ENCODE measurements at regions not wholly inside any gene's neighbourhood (a gene's known extent, or its start where the extent isn't known, plus 50 kb on each side); places are given as distances from the start of the nearest gene placed in this dataset.

DNA sequence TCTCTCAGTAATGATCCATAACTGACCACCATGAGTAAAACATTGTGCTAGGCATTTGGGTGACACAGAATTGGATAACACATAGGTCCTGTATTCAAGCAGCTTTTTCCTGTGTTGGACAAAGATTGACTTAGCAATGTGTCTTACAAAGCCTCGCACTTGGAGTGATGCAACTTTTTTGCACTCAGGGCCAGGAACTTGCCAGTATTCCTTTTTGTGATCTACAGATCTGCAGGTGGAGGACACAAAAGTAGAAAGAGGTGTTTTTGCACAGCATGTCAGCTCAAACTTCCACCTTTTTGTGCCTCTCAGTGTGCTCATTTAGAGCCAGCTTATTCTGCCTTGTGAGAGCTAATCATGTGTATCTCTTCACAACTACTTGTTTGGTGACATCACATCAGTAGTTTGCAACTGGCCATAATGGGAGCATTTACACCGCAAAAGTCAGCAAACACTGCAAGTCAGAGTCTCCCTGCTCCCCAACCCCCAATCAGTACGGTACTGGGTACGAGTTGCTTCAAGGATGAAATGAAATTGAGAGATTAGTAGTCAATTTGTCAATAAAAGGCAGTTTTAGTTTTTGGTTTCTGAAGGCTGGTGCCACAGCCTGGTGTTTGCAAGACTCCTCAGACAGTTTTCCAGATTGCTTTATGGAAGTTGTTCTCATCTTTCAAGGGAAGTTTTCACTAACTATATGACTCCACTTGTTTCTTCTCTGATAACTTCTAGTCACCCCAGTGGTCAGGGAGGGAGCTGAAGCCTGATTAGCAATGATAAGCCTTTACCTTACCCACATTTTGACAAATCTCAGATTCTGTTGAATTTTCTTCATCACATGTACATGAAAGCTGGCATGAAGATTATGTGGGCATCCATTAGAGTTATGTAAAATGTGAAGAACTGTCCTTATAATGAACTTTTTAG lies 149.1 kb downstream of the PDCD6IP start:
- TF ChIP-seq, protein P1, sequence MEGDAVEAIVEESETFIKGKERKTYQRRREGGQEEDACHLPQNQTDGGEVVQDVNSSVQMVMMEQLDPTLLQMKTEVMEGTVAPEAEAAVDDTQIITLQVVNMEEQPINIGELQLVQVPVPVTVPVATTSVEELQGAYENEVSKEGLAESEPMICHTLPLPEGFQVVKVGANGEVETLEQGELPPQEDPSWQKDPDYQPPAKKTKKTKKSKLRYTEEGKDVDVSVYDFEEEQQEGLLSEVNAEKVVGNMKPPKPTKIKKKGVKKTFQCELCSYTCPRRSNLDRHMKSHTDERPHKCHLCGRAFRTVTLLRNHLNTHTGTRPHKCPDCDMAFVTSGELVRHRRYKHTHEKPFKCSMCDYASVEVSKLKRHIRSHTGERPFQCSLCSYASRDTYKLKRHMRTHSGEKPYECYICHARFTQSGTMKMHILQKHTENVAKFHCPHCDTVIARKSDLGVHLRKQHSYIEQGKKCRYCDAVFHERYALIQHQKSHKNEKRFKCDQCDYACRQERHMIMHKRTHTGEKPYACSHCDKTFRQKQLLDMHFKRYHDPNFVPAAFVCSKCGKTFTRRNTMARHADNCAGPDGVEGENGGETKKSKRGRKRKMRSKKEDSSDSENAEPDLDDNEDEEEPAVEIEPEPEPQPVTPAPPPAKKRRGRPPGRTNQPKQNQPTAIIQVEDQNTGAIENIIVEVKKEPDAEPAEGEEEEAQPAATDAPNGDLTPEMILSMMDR (IDR thresholded peaks at IDR 0.05): no peak
- Mint-ChIP-seq H3K9me3 (no peaks in the 10 kb centered on the region), H3K27me3 (no peaks in the 10 kb centered on the region), H3K4me3 (no peak overlapping the region), H3K27ac (no peak overlapping the region), H3K4me1 (no peaks in the 10 kb centered on the region), H3K36me3 (ENCODE audit: low read depth) (no peaks in the 10 kb centered on the region)
- CTCF ChIA-PET: no interaction called here
- ATAC-seq (ENCODE audit: low read depth) (no peak), DNase-seq (no peak)
- intact Hi-C loops (cut with micrococcal nuclease): no loop called here
- POLR2A ChIA-PET: no interaction called here

DNA sequence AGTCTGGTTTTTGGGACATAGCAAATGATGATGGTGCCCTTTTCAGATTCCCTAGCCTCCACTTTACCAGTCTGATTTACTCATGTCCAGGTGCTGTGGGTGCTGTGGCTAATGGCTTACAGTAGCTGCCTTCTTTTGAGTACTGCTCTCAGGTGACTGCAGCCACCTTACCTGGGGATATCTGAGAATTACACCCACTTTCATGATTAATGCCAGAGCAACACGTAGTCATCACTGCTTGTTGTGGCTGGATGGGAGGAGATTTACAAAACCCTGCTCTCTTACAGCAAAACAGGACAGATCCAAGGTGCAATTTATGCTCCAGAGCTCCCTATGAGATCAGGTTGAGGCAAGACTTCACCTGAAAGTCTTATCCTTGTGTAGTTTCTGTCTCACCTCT lies 150.6 kb downstream of the PDCD6IP start:
- ChIA-PET CTCF (no interaction called here), POLR2A (no interaction called here)
- no peaks in the 10 kb centered on the region for H3K4me1 Mint-ChIP-seq
- H3K4me3 Mint-ChIP-seq: no peak overlapping the region
- H3K27me3 Mint-ChIP-seq: no peaks in the 10 kb centered on the region
- TF ChIP-seq, protein P1 (IDR thresholded peaks at IDR 0.05): no peak
- no peaks in the 10 kb centered on the region for H3K36me3 Mint-ChIP-seq (ENCODE audit: low read depth)
- no peak for DNase-seq
- no peak for ATAC-seq (ENCODE audit: low read depth)
- no peaks in the 10 kb centered on the region for H3K9me3 Mint-ChIP-seq
- intact Hi-C loops (cut with micrococcal nuclease): no loop called here
- H3K27ac Mint-ChIP-seq: no peak overlapping the region

- Mint-ChIP-seq H3K27me3 (no peaks in the 10 kb centered on the region), H3K27ac (no peak overlapping the region), H3K4me1 (no peaks in the 10 kb centered on the region), H3K9me3 (no peaks in the 10 kb centered on the region), H3K4me3 (no peak overlapping the region), H3K36me3 (ENCODE audit: low read depth) (no peaks in the 10 kb centered on the region)
- TF ChIP-seq, protein P1 (IDR thresholded peaks at IDR 0.05): no peak
- ATAC-seq (ENCODE audit: low read depth): no peak
- no peak for DNase-seq
- ChIA-PET POLR2A (no interaction called here), CTCF (no interaction called here)
- intact Hi-C loops (cut with micrococcal nuclease): no loop called here
These were observed 156.5 kb downstream of the PDCD6IP start for GRCh38 chr3:33954956-33955355.

GRCh38 chr3:33956206-33956605 lies 157.8 kb downstream of the PDCD6IP start:
- TF ChIP-seq, protein P1 (IDR thresholded peaks at IDR 0.05): no peak

DNA sequence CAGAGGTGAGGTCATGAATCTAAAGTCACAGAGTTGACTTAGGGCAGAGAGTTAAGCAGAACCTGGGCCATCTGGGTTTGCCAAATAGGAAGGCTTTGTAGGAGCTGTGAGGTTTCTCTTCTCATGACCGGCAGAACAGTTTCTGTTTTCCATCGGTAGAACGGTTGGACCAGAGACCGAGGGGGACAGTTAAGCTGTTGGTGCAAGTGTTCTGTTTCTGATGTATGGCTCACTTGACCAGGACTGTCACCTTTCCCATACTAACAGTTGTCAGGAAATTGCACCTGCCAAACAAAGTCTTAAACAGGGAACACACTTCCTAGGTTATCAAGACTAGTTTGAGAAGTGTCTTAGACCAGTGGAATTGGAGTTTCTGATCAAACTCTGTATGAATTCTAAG lies 158.3 kb downstream of the PDCD6IP start:
- Mint-ChIP-seq H3K9me3 (no peaks in the 10 kb centered on the region), H3K4me3 (no peak overlapping the region), H3K4me1 (no peaks in the 10 kb centered on the region), H3K27me3 (no peaks in the 10 kb centered on the region), H3K27ac (no peak overlapping the region), H3K36me3 (ENCODE audit: low read depth) (no peaks in the 10 kb centered on the region)
- ChIA-PET POLR2A (no interaction called here), CTCF (no interaction called here)
- ATAC-seq (ENCODE audit: low read depth) (no peak), DNase-seq (no peak)
- intact Hi-C loops (cut with micrococcal nuclease): no loop called here
- TF ChIP-seq, protein P1 (IDR thresholded peaks at IDR 0.05): no peak

More at GRCh38 chr3:33956206-33956605, 157.8 kb downstream of the PDCD6IP start:
- intact Hi-C loops (cut with micrococcal nuclease): no loop called here
- ATAC-seq (ENCODE audit: low read depth) (no peak), DNase-seq (no peak)
- Mint-ChIP-seq H3K9me3 (no peaks in the 10 kb centered on the region), H3K4me1 (no peaks in the 10 kb centered on the region), H3K4me3 (no peak overlapping the region), H3K27ac (no peak overlapping the region), H3K36me3 (ENCODE audit: low read depth) (no peaks in the 10 kb centered on the region), H3K27me3 (no peaks in the 10 kb centered on the region)
- POLR2A ChIA-PET: no interaction called here
- CTCF ChIA-PET: no interaction called here

All from activated B cell treated with CpG ODN at 0.5 μM for 24 hours (primary cell).